HCT116 (cell line): ENCODE measurements at regions not wholly inside any gene's neighbourhood (a gene's known extent, or its start where the extent isn't known, plus 50 kb on each side); places are given as distances from the start of the nearest gene placed in this dataset.

Experiments
- ATAC-seq: fragments of 200-7000 bp; cut with Tn5 transposase; 2 replicates; pipeline ENCODE4 v1.9.1; 2020; ENCODE audit warnings: mild to moderate bottlenecking, moderate library complexity
- BruUV-seq: library from RNA; stranded (reverse); fragments of 400-500 nt; replicated peaks from 2 replicates; lab custom pipeline; 2021; lab: Mats Ljungman, UMichigan
- CTCF ChIA-PET: fragments of 300-600 bp; sonication (Branson Sonifier 250); formaldehyde crosslinking; loops from one replicate; lab custom pipeline; 2021; ENCODE audit warnings: antibody characterized with exemption; lab: Charles Lee
- POLR2A ChIA-PET: fragments of 300-600, 350-600 bp; sonication (Branson Sonifier 250); formaldehyde crosslinking; loops from one replicate; lab custom pipeline; 2021; ENCODE audit warnings: antibody characterized with exemption; lab: Charles Lee
- RAD21 ChIA-PET, 2 experiments: fragments of 300-600 bp; sonication (Branson Sonifier 250); formaldehyde crosslinking; loops; one replicate each; lab custom pipeline; 2023; ENCODE audit warnings: low total read pairs in 2 of 2; ENCODE audit not compliant: uncharacterized antibody in 2 of 2, unreplicated experiment in 2 of 2, low non-redundant PET in 1 of 2; lab: Charles Lee
- DNase-seq: peaks from one replicate; pipeline ENCODE4 v3.0.0-alpha.2; 2010; ENCODE audit warnings: low read depth, low spot score
- H2AFZ ChIP-seq: fragments of 200-600 bp; shearing (Covaris generic), sonication (generic); 2 replicates; pipeline ENCODE4 v1.6.1; 2017; ENCODE audit warnings: low read depth, mixed run types, mixed read lengths, antibody characterized with exemption, low read length; ENCODE audit not compliant: poor library complexity, severe bottlenecking
- H3K27ac ChIP-seq: 2 replicates; pipeline ENCODE4 v1.5.1; 2012; ENCODE audit warnings: low read depth, low read length
- H3K27me3 ChIP-seq: fragments of 200-600 bp; sonication (generic); 2 replicates; pipeline ENCODE4 v1.6.1; 2016; ENCODE audit warnings: mixed run types, low read length, mixed read lengths; ENCODE audit not compliant: insufficient read depth
- H3K36me3 ChIP-seq, 2 experiments: fragments of 200-500 bp in 1 of 2; fragments of 200-600 bp in 1 of 2; sonication (Bioruptor generic) in 1 of 2; sonication (generic) in 1 of 2; 2 replicates each; pipeline versions ENCODE4 v1.5.1 to v1.6.1; 2014 to 2016; ENCODE audit warnings: low read length in 2 of 2, inconsistent platforms in 1 of 2, mixed read lengths in 1 of 2, mixed run types in 1 of 2; ENCODE audit not compliant: insufficient read depth in 2 of 2, control insufficient read depth in 1 of 2
- H3K4me1 ChIP-seq, 2 experiments: fragments of 200-600 bp in 1 of 2; sonication (generic) in 1 of 2; 2 replicates each; pipeline versions ENCODE4 v1.5.1 to v1.6.1; 2012 to 2017; ENCODE audit warnings: low read length in 2 of 2, inconsistent platforms in 1 of 2, mild to moderate bottlenecking in 1 of 2, mixed read lengths in 1 of 2, mixed run types in 1 of 2, moderate library complexity in 1 of 2; ENCODE audit not compliant: insufficient read depth in 2 of 2, control insufficient read depth in 1 of 2
- H3K4me2 ChIP-seq: fragments of 200-600 bp; sonication (generic); 2 replicates; pipeline ENCODE4 v1.6.1; 2017; ENCODE audit warnings: mixed run types, low read length, mixed read lengths
- H3K4me3 ChIP-seq, 2 experiments: fragments of 200-600 bp in 1 of 2; sonication (generic) in 1 of 2; replicated peaks in 1 of 2; 2 replicates each; pipeline ENCODE4 v1.5.1; 2011 to 2016; ENCODE audit warnings: low read length in 2 of 2, control low read depth in 1 of 2, low read depth in 1 of 2, mild to moderate bottlenecking in 1 of 2, mixed read lengths in 1 of 2, mixed run types in 1 of 2
- H3K79me2 ChIP-seq: fragments of 200-600 bp; sonication (generic); 2 replicates; pipeline ENCODE4 v1.6.1; 2017; ENCODE audit warnings: mild to moderate bottlenecking, mixed run types, low read length, moderate library complexity, mixed read lengths; ENCODE audit not compliant: insufficient read depth
- H3K9ac ChIP-seq: fragments of 200-600 bp; sonication (generic); 2 replicates; pipeline ENCODE4 v1.6.1; 2016; ENCODE audit warnings: low read length, mixed read lengths
- H3K9me2 ChIP-seq: fragments of 200-600 bp; sonication (generic), shearing (Covaris generic); 2 replicates; pipeline ENCODE4 v1.6.1; 2017; ENCODE audit warnings: mixed run types, mild to moderate bottlenecking, moderate library complexity; ENCODE audit not compliant: insufficient read depth
- H3K9me3 ChIP-seq, 2 experiments: fragments of 200-500 bp in 1 of 2; fragments of 200-600 bp in 1 of 2; sonication (Bioruptor generic) in 1 of 2; sonication (generic) in 1 of 2; 2 replicates each; pipeline ENCODE4 v1.6.1; 2014 to 2017; ENCODE audit warnings: low read length in 2 of 2, mixed read lengths in 2 of 2, inconsistent platforms in 1 of 2, low read depth in 1 of 2, mild to moderate bottlenecking in 1 of 2, mixed run types in 1 of 2, moderate library complexity in 1 of 2; ENCODE audit not compliant: control insufficient read depth in 1 of 2, insufficient read depth in 1 of 2
- H4K20me1 ChIP-seq: fragments of 200-600 bp; sonication (generic), shearing (Covaris generic); 2 replicates; pipeline ENCODE4 v1.6.1; 2017; ENCODE audit warnings: mixed run types, mild to moderate bottlenecking, moderate library complexity; ENCODE audit not compliant: insufficient read depth
- CBX3 ChIP-seq: IDR thresholded peaks from 2 replicates; pipeline ENCODE4 v1.6.1; 2012; ENCODE audit warnings: low read depth
- CEBPB ChIP-seq: IDR thresholded peaks from 2 replicates; pipeline ENCODE4 v1.6.1; 2012; ENCODE audit warnings: low read depth
- EGR1 ChIP-seq: IDR thresholded peaks from 2 replicates; pipeline ENCODE4 v1.6.1; 2012; ENCODE audit warnings: low read depth
- ELF1 ChIP-seq: IDR thresholded peaks from 2 replicates; pipeline ENCODE4 v1.6.1; 2012; ENCODE audit warnings: low read depth, borderline replicate concordance
- EZH2 ChIP-seq: fragments of 200-600 bp; sonication (generic); IDR thresholded peaks from 2 replicates; pipeline ENCODE4 v1.6.1; 2017; ENCODE audit warnings: antibody characterized with exemption, mixed run types
- EZH2phosphoT487 ChIP-seq: fragments of 200-600 bp; IDR thresholded peaks from 2 replicates; pipeline ENCODE4 v1.6.1; 2018; ENCODE audit warnings: antibody characterized with exemption, borderline replicate concordance
- FOSL1 ChIP-seq: IDR thresholded peaks from 2 replicates; pipeline ENCODE4 v1.6.1; 2012; ENCODE audit warnings: low read depth
- POLR2A ChIP-seq: IDR thresholded peaks from 2 replicates; pipeline ENCODE4 v1.7.0; 2011; ENCODE audit warnings: borderline replicate concordance; ENCODE audit not compliant: insufficient read depth, insufficient read length; ENCODE audit errors: extremely low read depth
- POLR2AphosphoS5 ChIP-seq: IDR thresholded peaks from 2 replicates; pipeline ENCODE4 v1.6.1; 2011; ENCODE audit warnings: mild to moderate bottlenecking, low read depth, low read length, moderate library complexity
- RAD21 ChIP-seq: IDR thresholded peaks from 2 replicates; pipeline ENCODE4 v1.6.1; 2012; ENCODE audit warnings: low read depth, mild to moderate bottlenecking
- REST ChIP-seq: IDR thresholded peaks from 2 replicates; pipeline ENCODE4 v1.6.1; 2012; ENCODE audit warnings: low read depth
- SRF ChIP-seq: IDR thresholded peaks from 2 replicates; pipeline ENCODE4 v1.6.1; 2012; ENCODE audit warnings: low read depth
- TCF7L2 ChIP-seq: IDR thresholded peaks from 2 replicates; pipeline ENCODE4 v1.7.0; 2011; ENCODE audit warnings: borderline replicate concordance, inconsistent platforms; ENCODE audit not compliant: insufficient read depth, insufficient read length; ENCODE audit errors: extremely low read depth
- YY1 ChIP-seq: IDR thresholded peaks from 2 replicates; pipeline ENCODE4 v1.6.1; 2011; ENCODE audit warnings: low read length, low read depth, moderate library complexity, mild to moderate bottlenecking; ENCODE audit not compliant: insufficient replicate concordance; ENCODE audit errors: extremely low read depth
- ZNF274 ChIP-seq: fragments of 200-500 bp; sonication (Bioruptor generic); IDR thresholded peaks from 2 replicates; pipeline ENCODE4 v1.6.1; 2014; ENCODE audit warnings: mild to moderate bottlenecking, low read depth, low read length, inconsistent platforms
- intact Hi-C: fragments of 100-400 bp; cut with micrococcal nuclease; formaldehyde crosslinking; loops from 2 replicates; pipeline ENCODE4 v1.10.0; 2022

- H3K9ac ChIP-seq, result no peak overlapping the region
- H4K20me1 ChIP-seq, result no peaks in the 10 kb centered on the region
- H3K27me3 ChIP-seq, result no peaks in the 10 kb centered on the region
- H3K79me2 ChIP-seq, result no peaks in the 10 kb centered on the region
- TF ChIP-seq REST (no peak), CBX3 (no peak)
- no peaks in the 10 kb centered on the region for H3K9me3 ChIP-seq
- no peak overlapping the region for H3K4me2 ChIP-seq
- intact Hi-C loops, result no loop called here
- H3K36me3 ChIP-seq, result no peaks in the 10 kb centered on the region
- BruUV-seq, result no TSS peak
- ChIA-PET POLR2A (no interaction called here), RAD21 (no interaction called here), CTCF (interaction anchor here (1.3 kb wide), 1 partner anchor 18 kb away, joined by 4 read pairs; no protein-coding TSS in a partner anchor)
- DNase-seq (no peak), ATAC-seq (no peak)
- H2AFZ ChIP-seq, result no peak overlapping the region
- no peak overlapping the region for H3K4me3 ChIP-seq
- H3K9me2 ChIP-seq, result no peaks in the 10 kb centered on the region
- H3K27ac ChIP-seq, result no peak overlapping the region
- no peaks in the 10 kb centered on the region for H3K4me1 ChIP-seq
Observed at GRCh38 chr11:33953289-33953688, 61.4 kb upstream of the LMO2 start.

GRCh38 chr11:33952805-33953204 is 60.9 kb upstream of the LMO2 start:
- H3K27ac ChIP-seq, result no peak overlapping the region
- ChIA-PET CTCF (interaction anchor here (1.3 kb wide), 1 partner anchor 18 kb away, joined by 4 read pairs; no protein-coding TSS in a partner anchor), RAD21 (no interaction called here), POLR2A (no interaction called here)
- no TSS peak for BruUV-seq
- no peaks in the 10 kb centered on the region for H3K9me2 ChIP-seq
- no peaks in the 10 kb centered on the region for H3K79me2 ChIP-seq
- no peaks in the 10 kb centered on the region for H3K36me3 ChIP-seq
- H3K4me3 ChIP-seq, result no peak overlapping the region
- no peaks in the 10 kb centered on the region for H3K9me3 ChIP-seq
- ATAC-seq (no peak), DNase-seq (no peak)
- H4K20me1 ChIP-seq, result no peaks in the 10 kb centered on the region
- no peaks in the 10 kb centered on the region for H3K27me3 ChIP-seq
- no peak overlapping the region for H3K4me2 ChIP-seq
- intact Hi-C loops, result no loop called here
- H3K9ac ChIP-seq, result no peak overlapping the region
- H2AFZ ChIP-seq, result no peak overlapping the region
- H3K4me1 ChIP-seq, result no peaks in the 10 kb centered on the region
- no peak for TF ChIP-seq CEBPB
- TF ChIP-seq ZNF274, result no peak
- no peak for TF ChIP-seq FOSL1
- TF ChIP-seq SRF, result no peak
- TF ChIP-seq POLR2AphosphoS5, result no peak
- no peak for TF ChIP-seq REST
- no peak for TF ChIP-seq YY1
- TF ChIP-seq RAD21, result no peak
- no peak for TF ChIP-seq EGR1
- TF ChIP-seq EZH2phosphoT487, result no peak
- TF ChIP-seq EZH2, result no peak
- no peak for TF ChIP-seq ELF1
- TF ChIP-seq TCF7L2, result no peak
- TF ChIP-seq POLR2A, result no peak
- TF ChIP-seq, all 23 proteins: peak for 0
